Right renal pelvis (tissue), 4 donors: ENCODE measurements at regions not wholly inside any gene's neighbourhood (a gene's known extent, or its start where the extent isn't known, plus 50 kb on each side); places are given as distances from the start of the nearest gene placed in this dataset.
"Not testable (repeated sequence)": the region's sequence is repeated elsewhere in the genome, so short reads cannot be mapped to it uniquely, and the experiment has no call there.

Source experiments
- DNase-seq, 4 donors: peaks; one replicate each; pipeline ENCODE4 v3.0.0-alpha.2; 2013; ENCODE audit warnings: low read depth in 4 of 4, low spot score in 3 of 4, missing footprints in 1 of 4

- not testable (repeated sequence) for DNase-seq
Measured at GRCh38 chr9:90233081-90233480, 409.5 kb downstream of the DIRAS2 start.

- DNase-seq: no peak
Measured at GRCh38 chr9:90240541-90240940, 402.1 kb downstream of the DIRAS2 start.

GRCh38 chr9:90245661-90246060 is 397.0 kb downstream of the DIRAS2 start:
- no peak for DNase-seq

- DNase-seq: no peak
Measured at GRCh38 chr9:90249094-90249493, 393.5 kb downstream of the DIRAS2 start.

- no peak for DNase-seq
Measured at GRCh38 chr9:90251316-90251715, 391.3 kb downstream of the DIRAS2 start.

- no peak for DNase-seq
Measured at GRCh38 chr9:90256345-90256744, 386.3 kb downstream of the DIRAS2 start.

- DNase-seq: no peak
Measured at GRCh38 chr9:90259311-90260246, 383.0 kb downstream of the DIRAS2 start.

GRCh38 chr9:90261698-90262097 is 380.9 kb downstream of the DIRAS2 start:
- DNase-seq: no peak

GRCh38 chr9:90268613-90269012 is 374.0 kb downstream of the DIRAS2 start:
- DNase-seq: no peak

- no peak for DNase-seq
Measured at GRCh38 chr9:90271707-90272106, 370.9 kb downstream of the DIRAS2 start.

GRCh38 chr9:90274725-90275124 is 367.9 kb downstream of the DIRAS2 start:
- no peak for DNase-seq

- DNase-seq: no peak
Measured at GRCh38 chr9:90285946-90286345, 356.7 kb downstream of the DIRAS2 start.

- DNase-seq: no peak
Measured at GRCh38 chr9:90287567-90288274, 354.9 kb downstream of the DIRAS2 start.

- no peak for DNase-seq
Measured at GRCh38 chr9:90288275-90288639, 354.4 kb downstream of the DIRAS2 start.

- no peak for DNase-seq
Measured at GRCh38 chr9:90290716-90291485, 351.7 kb downstream of the DIRAS2 start.

GRCh38 chr9:90296539-90296938 is 346.1 kb downstream of the DIRAS2 start:
- DNase-seq: no peak

GRCh38 chr9:90299968-90300367 is 342.7 kb downstream of the DIRAS2 start:
- DNase-seq: no peak

- DNase-seq: no peak
Measured at GRCh38 chr9:90300611-90301276, 341.9 kb downstream of the DIRAS2 start.

GRCh38 chr9:90301277-90301653 is 341.4 kb downstream of the DIRAS2 start:
- no peak for DNase-seq

GRCh38 chr9:90303655-90304054 is 339.0 kb downstream of the DIRAS2 start:
- DNase-seq: no peak

GRCh38 chr9:90306158-90306557 is 336.5 kb downstream of the DIRAS2 start:
- no peak for DNase-seq
